GM18907 (cell line): ENCODE measurements at regions not wholly inside any gene's neighbourhood (a gene's known extent, or its start where the extent isn't known, plus 50 kb on each side); places are given as distances from the start of the nearest gene placed in this dataset.
"Not testable (repeated sequence)": the region's sequence is repeated elsewhere in the genome, so short reads cannot be mapped to it uniquely, and the experiment has no call there.

ENCODE experiments used
- ATAC-seq: cut with Tn5 transposase; IDR thresholded peaks from one replicate; pipeline ENCODE4 v1.9.1; 2021; ENCODE audit warnings: mild to moderate bottlenecking, moderate library complexity; ENCODE audit not compliant: unreplicated experiment

DNA sequence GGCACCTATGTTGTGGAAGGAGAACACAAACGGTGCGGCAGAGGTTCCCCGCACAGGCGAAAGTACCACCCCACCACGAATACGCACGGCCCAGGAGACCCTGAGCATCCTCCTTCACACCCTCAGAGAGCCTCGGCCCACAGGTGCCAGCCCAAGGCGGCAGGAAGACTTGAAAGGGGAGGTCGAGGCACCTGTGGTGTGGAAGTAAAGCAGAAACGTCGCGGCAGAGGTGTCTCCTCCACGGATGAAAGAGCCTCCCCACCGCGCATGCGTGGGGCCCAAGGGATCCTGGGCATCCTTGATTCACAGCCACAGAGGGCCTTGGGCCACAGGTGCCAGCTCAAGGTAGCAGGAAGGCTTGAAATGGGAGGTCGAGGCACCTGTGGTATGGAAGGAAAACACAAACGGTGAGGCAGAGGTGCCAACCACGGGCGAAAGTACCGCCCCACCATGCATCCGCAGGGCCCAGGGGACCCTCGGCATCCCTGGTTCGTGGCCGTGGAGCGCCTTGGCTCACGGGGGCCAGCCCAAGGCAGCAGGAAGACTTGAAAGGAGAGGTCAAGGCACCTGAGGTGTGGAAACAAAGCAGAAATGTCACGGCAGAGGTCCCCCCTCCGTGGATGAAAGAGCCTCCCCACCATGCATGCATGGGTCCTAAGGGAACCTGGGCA is 380.1 kb downstream of the ALG10 start:
- no peak for ATAC-seq

DNA sequence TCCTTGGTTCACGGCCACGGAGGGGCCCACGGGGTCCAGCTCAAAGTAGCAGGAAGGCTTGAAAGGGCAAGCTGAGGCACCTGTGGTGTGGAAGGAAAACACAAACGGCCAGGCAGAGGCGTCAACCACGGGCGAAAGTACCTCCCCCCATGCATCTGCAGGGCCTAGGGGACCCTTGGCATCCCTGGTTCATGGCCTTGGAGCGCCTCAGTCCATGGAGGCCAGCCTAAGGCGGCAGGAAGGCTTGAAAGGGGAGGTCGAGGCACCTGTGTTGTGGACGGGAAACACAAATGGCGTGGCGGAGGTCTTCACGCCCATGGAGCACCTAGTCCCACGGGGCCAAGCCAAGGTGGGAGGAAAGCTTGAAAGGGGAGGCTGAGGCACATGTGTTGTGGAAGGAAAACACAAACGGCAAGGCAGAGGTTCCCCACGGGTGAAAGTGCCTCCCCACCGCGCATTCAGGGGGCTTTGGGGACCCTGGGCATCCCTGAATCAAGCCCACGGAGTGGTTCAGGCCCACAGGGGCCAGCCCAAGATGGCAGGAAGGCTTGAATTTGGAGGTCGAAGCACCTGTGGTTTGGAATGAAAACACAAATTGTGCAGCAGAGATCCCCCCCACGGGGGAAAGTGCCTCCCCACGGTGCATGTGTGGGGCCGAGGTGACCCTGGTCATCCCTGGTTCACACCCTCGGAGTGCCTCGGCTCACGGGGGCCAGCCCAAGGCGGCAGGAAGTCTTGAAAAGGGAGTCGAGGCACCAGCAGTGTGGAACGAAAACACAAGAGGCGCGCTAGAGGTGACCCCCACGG is 380.8 kb downstream of the ALG10 start:
- no peak for ATAC-seq

DNA sequence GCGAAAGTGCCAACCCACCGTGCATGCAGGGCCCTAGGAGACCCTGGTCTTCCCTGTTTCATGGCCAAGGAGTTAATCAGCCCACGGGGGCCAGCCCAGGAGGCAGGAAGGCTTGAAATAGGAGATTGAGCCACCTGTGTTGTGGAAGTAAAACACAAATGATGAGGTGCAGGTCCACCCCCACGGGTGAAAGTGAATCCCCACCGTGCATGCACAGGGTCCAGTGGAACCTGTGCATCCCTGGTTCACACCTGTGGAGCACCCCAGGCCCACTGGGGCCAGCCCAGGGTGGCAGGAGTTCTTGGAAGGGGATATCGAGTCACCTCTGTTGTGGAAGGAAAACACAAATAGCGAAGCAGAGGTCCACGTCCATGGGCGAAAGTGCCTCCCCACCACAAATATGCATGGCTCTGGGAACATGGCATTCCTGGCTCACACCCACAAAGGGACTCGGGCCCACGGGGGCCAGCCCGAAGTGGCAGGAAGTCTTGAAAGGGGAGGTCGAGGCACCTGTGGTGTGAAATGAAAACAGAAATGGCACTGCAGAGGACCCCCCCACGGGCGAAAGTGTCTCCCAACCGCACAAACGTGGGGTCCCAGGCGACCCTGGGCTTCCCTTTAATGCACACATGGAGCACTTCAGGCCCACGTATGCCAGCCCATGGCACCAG is 381.5 kb downstream of the ALG10 start:
- no peak for ATAC-seq

DNA sequence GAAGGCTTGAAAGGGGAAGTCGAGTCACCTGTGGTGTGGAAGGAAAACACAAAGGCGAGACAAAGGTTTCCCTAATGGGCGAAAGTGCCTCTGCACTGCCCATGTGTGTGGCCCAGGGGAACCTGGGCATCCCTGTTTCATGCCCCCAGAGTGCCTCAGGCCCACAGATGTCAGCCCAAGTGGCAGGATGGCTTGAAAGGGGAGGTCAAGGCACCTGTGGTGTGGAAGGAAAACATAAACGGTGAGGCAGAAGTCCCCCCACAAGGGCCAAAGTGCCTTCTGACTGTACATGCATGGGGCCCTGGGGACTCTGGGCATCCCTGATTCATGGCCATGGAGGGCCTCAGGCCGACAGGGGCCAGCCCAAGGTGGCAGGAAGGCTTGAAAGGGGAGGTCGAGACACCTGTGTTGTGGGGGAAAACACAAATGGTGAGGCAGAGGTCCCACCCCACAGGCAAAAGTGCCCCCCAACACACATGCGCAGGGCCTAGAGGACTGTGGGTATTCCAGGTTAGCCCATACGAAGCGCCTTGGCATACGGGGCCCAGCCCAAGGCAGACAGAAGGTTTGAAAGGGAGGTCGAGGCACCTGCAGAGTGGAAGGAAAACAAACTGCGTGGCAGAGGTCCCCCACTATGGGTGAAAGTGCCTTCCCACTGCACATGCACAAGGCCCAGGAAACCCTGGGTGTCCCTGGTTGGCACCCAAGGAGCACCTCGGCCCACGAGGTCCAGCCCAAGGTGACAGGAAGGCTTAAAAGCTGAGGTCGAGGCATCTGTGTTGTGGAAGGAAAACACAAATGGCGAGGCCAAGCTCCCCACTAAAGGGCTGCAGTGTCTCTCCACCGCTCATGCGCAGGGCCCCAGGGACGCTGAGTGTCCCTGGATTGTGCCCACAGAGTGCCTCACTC is 382.3 kb downstream of the ALG10 start:
- no peak for ATAC-seq

DNA sequence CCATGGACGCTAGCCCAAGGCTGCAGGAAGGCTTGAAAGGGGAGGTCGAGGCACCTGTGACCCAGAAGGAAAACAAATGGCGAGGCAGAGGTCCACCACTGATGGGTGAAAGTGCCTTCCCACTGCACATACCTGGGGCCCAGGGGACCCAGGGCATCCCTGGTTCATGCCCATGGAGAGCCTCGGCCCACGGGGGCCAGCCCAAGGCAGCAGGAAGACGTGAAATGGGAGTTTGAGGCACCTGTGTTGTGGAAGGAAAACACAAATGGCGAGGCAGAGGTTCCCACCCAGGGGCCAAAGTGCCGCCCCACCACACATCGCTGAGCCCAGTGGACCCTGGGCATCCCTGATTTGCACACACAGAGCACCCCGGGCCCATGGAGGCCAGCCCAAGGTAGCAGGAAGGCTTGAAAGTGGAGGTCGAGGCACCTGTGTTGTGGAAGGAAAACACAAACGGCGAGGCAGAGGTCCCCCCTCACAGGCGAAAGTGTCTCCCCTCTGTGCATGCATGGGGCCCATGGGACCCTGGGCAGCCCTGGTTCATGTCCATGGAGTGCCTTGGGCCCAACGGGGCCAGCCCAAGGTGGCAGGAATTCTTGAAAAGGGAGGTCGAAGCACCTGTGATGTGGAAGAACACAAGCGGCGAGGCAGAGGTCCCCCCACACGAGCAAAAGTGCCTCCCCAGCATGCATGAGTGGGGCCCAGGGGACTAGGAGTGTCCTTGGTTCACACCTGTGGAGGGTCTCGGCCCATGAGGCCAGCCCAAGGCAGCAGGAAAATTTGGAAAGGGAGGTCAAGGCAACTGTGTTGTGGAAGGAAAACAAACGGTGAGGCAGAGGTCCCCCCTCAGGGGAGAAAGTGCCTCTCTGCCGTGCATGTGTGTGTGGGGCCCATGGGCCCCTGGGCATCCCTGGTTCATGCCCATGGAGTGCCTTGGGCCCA is 383.3 kb downstream of the ALG10 start:
- no peak for ATAC-seq

DNA sequence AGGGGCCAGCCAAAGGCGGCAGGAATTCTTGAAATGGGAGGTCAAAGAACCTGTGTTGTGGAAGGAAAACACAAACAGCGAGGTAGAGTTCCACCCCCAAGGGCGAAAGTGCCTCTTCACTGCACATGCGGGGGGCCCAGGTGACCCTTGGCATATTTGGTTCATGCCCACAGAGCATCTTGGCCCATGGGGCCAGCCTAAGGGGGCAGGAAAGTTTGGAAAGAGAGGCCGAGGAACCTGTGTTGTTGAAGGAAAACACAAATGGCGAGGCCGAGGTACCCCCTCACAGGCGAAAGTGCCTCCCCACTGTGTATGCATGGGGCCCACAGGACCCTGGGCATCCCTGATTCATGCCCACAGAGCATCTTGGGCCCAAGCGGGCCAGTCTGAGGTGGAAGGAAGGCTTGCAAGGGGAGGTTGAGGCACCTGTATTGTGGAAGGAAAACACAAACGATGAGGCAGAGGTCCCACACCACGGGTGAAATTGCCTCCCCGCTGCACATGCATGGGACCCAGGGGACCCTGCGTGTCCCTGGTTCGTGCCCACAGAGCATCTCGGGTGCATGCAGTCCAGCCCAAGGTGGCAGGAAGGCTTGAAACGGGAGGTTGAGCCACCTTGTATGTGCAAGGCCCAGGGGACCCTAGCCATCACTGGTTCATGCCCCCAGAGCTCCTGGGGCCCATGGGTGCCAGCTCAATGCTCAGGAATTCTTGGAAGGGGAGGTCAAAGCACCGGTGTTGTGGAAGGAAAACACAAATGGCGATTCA is 384.1 kb downstream of the ALG10 start:
- ATAC-seq, result no peak

DNA sequence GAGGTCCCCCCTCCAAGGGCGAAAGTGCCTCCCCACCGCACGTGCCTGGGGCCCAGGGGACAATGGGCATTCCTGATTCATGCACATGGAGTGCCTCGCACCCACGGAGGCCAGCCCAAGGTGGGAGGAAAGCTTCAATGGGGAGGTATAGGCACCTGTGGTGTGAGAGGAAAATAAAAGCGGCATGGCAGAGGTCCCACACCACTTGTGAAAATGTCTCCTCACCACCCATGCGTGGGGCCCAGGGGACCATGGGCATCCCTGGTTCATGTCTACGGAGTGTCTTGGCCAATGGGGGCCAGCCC is 384.7 kb downstream of the ALG10 start:
- no peak for ATAC-seq

DNA sequence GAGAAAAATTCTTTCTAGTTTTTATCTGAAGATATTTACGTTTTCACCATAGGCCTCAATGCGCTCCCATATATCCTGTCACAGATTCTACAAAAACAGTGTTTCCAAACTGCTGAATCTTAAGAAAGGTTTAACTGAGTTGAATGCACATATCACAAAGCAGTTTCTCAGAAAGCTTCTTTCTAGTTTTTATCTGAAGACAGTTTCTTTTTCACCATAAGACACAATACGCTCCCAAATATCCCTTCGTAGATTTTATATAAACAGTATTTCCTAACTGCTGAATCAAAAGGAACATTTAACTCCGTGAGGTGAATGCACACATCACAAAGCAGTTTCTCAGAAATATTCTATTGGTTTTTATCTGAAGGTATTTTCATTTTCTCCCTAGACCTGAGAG is 385.5 kb downstream of the ALG10 start:
- ATAC-seq, result no peak

DNA sequence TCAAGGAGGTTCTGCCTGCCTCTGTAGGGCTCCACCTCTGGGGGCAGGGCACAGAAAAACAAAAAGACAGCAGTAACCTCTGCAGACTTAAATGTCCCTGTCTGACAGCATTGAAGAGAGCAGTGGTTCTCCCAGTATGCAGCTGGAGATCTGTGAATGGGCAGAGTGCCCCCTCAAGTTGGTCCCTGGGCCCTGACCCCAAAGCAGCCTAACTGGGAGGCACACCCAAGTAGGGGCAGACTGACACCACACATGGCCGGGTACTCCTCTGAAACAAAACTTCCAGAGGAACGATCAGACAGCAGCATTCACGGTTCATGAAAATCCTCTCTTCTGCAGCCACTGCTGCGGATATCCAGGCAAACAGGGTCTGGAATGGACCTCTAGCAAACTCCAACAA is 409.2 kb downstream of the ALG10 start:
- not testable (repeated sequence) for ATAC-seq
